ENCODE measurements at regions not wholly inside any gene's neighbourhood (a gene's known extent, or its start where the extent isn't known, plus 50 kb on each side); places are given as distances from the start of the nearest gene placed in this dataset.
A peak's percentile ranks its signal among the peaks of the same experiment; 100 is the strongest.

DNA sequence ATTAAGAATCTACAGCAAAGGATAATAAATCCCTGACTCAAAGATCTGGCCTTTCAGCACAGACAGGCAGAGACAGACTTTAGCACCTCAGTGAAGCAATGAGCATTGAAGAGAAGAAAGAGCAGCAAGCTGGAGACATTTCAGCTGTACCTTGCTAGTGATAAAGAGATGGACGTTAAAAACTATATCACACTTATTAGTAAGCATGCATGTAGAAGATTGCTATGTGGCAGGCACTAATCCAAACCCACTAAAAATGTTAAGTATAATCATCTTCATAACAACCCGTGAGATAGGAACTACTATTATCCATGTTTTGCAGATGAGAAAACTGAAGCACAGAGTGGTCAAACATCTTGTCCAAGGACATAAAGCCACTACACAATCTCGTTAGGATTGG, 1538.3 kb upstream of the FLRT2 start:
- DNase-seq = no peak

- DNase-seq = no peak
Measured at GRCh38 chr14:83992857-83993256, 1537.1 kb upstream of the FLRT2 start.

DNA sequence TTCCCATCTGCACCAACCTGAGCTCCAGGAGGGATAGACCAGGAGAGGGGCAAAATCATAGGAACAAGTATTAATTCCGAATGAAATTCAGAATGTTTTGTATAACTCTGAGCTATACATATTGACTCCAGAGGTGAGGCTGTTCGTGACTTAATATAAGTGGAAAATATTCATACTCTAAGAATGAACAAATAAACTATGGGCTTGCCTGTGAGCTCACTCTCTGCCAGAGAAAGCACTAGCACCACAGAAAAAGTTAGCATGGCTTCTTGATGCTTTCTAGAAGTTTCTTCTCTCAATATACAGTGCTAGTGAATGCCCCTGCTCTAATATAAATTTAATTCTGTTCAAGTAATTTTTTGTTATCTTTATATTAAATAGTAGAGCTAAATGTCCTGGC, 1536.4 kb upstream of the FLRT2 start:
- DNase-seq = no peak

GRCh38 chr14:83994020-83994419, 1535.9 kb upstream of the FLRT2 start:
- DNase-seq = no peak

GRCh38 chr14:84001023-84001422, 1528.9 kb upstream of the FLRT2 start:
- no peak for DNase-seq

GRCh38 chr14:84003346-84003745, 1526.6 kb upstream of the FLRT2 start:
- DNase-seq = no peak

- peak; percentile 11 for DNase-seq
Measured at GRCh38 chr14:84006643-84007155, 1523.2 kb upstream of the FLRT2 start.

DNA sequence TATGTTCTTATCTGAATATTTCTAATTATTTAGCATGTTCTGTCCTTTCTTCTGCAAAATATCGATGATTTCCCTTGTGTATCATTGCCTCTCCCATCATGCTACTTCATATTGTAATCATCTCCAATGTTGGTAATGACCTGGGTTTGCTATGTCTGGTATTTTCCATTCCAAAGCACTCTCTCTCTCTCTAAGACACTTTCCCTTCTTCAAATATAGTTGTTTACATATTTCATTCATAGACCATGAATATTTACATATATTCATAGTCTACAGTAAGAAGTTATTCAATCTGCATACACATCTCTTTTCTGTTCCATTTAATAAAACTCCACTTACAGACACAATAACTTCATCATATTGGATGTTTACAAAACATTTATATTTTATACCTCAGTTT, 1516.5 kb upstream of the FLRT2 start:
- DNase-seq = no peak

DNA sequence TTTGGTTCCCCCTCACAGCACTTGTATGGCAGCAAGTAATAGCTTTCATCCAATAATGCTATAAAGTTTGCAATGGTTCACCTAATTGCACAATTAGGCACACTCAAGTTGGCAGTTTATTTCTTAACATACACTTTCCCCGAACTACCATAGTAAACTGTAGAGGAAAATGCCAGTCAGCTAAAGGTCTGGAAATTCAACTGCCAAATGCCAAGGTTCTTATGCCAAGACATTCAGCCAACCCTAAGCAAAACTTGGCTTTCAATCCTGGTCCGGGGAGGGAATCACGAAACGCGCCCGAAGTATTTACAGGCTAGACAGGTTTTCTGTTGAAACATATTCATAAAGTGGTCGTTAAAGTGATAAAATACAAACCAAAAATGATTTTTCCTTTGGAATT, 1512.4 kb upstream of the FLRT2 start:
- no peak for DNase-seq

- no peak for DNase-seq
Measured at GRCh38 chr14:84021433-84021832, 1508.5 kb upstream of the FLRT2 start.

- no peak for DNase-seq
Measured at GRCh38 chr14:84024231-84024820, 1505.6 kb upstream of the FLRT2 start.

DNA sequence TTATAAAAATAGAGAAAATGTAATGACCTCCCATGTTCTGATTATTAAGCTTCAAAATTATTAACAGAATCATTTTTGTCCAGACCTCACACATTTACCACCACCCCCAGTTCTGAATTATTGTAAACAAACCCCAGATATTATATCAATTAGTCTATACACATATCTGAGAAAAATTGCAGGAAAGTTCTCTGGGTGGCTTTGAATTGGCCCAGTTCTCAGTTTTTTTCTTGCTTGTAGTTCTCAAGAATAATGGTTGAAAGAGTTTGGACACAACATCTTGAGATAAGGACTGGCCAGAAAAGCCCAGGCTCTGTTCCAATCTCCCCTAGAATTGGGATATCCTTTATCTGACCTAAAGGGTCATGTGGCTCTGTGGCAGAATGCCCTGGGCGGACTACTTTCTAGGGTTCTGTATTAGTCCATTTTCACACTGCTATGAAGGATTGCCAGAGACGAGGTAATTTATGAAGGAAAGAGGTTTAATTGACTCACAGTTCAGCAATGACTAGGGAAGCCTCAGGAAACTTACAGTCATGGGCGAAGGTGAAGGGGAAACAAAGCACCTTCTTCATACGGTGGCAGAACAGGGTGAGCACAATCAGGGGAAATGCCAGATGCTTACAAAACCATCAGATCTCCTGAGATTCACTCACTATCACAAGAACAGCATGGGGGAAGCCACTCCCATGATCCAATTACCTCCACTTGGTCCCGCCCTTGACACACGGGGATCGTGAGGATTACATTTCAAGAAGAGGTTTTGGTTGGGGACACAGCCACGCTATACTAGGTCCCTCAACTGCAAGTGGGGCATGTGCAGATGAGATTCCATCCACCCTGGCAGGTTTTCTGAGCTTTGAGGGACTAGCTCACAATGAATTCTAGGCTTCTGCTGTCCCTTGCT, 1504.6 kb upstream of the FLRT2 start:
- no peak for DNase-seq

- DNase-seq = no peak
Measured at GRCh38 chr14:84027351-84027750, 1502.6 kb upstream of the FLRT2 start.

GRCh38 chr14:84028080-84028604, 1501.8 kb upstream of the FLRT2 start:
- DNase-seq = no peak

DNA sequence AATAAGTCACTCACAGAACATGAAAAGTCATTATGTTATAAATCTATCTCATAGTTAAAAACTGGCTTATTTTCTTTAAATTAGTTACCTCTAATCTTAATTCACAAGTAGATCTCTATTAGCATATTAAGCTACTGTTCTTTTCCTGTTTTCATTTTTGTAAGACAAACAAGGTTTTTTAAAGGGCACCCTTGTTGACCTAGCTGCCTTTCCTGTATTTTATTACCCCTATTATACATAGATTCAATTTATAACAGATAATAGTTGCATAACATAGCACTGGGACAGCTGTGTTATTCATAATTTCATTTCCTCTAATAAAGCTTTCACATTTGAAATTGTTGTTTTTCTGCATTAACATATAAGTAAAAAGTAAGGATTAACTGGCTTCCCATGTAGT, 1500.7 kb upstream of the FLRT2 start:
- DNase-seq = no peak

- DNase-seq = no peak
Measured at GRCh38 chr14:84029720-84030119, 1500.2 kb upstream of the FLRT2 start.

DNA sequence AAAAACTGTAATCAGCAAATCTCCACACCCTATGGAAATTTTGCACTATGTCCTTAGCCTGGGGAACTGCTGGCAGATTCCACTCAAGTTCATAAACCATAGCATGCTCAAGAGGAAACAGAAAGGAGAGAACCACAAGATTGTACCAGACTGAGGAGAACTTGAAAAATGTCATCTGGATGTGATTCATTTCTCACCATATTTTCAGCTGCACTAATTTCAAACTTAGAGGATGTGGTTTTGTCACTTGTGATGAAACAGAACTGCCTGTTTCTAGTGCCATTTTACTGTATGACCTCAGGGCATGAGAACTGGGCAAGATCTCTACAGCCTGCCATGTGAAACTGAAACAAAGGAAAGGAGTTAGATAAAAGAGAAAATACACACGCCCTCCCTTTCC, 1493.1 kb upstream of the FLRT2 start:
- no peak for DNase-seq

DNA sequence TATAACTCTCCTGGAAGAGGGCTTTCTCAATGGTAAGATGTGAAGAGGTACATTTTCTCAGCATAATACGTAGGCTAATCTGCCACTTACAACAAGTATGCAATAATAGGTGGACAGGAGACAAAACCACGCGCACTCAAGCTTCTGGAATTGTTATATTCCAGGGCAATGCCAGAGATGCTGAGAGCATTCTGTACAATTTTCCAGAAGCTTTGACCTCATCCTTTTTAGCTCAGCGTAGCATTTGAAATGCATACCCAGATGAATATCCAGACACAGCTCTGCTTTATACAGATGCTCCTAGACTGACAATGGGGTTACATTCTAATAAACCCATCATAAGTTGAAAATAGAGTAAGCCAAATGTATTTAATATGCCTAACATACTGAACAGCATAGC, 1492.4 kb upstream of the FLRT2 start:
- no peak for DNase-seq

DNA sequence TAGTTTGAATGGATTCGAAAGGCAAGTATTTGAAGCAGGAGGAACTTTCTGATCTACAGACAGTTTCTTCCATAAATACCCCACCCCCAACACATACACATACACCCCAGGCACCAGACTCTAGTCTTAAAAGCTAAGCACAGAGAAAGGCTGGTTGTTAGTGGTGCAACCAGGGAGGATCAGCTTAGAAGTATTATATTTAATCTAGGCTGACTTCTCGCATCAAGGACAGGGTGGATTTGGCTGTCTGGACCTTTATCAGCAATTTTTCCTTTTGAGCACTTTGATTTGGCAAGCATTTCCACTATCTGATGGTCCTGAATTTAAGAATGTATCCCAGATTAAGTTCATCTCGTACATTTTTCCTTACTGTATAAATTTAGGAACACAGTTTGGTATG, 1489.8 kb upstream of the FLRT2 start:
- DNase-seq = no peak

DNA sequence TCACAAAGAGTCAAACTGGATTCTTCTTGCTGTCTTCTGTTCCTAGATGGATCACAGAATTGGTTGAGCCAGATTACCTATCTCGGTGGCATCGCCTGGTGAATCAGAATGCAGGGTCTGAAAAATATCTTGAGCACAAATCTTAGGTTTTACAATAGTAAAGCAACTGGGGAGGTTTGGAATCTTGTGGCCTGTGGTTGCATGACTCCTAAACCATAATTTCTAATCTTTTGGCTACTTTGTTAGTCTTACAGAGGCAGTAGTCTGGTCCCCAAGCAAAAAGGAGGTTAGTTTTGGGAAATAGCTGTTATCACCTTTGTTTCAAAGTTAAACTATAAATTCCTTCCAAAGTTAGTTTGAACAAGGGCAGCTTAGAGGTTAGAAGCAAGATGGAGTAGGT, 1488.5 kb upstream of the FLRT2 start:
- no peak for DNase-seq

DNA sequence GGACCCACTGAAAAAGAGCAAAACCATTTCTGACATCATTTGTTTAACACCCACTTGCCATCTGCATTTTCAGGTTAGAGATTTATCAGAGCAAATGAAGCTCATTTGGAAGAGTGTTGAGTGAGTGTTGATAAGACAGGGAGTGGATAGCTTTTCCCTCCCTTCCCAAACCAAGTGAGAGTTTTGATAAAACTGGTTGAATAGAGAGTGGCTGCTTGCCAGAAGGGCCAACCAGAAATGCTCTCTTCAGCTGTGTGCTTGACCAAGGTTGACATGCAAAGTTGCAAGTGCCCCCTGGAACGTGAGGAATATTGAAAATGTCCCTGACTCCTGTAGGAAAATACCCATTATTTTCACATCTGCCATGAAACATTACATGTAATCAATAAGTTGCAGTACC, 1487.0 kb upstream of the FLRT2 start:
- no peak for DNase-seq

DNA sequence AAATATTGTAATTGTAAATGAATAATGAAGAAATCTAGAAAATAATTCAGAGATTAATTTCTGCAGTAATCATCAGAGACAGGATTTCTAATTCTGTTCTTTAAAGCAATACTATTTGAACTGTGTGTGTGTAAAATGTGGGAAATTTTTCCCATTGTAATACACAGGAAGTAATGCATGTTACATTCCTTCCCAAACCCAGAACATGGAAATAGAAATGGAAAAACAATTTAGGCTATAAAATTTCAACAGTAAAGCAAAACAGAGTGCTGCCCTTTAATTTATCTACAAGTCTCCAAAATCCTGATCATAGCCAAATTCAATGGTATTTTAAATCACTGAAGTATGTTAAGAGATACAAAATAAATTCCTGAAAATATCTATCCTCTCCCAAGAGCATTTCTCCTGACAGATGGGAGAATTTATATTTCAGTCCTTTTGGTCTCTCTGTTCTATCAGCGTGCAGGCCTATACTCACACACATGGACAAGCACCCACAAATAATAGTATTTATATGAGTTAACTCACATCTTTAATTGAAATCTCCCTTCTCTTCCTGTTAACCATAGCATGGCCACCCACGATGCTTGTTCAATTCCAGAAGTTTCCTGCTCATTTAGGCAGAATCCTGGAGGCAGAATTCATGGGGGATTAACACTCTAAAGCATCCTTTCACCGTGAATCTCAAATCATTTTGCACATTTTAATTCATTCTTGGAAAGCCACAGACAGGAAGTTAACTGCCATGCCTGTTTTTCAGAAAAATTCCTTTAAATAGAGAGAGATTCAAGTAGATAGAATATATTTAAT, 1465.4 kb upstream of the FLRT2 start:
- DNase-seq = no peak

DNA sequence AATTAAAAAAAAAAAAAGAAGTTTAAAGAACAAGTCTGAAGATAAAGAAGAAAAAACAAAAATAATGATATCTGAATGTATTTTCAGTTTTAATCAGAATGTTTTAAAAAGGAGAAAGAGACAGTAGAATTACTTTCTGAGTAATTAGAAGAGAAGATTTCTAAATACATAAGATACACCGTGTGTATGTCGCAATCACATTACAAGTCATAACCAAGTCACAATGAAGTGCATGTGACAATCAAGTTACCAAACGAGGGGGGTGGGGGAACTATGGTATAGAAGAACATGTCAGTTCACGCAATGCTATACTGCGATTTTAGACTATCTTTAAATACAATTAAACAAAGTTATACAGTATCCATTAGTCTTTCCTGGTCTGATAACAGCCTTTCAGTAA, 1464.1 kb upstream of the FLRT2 start:
- no peak for DNase-seq

Measured in NCI-H1436 (cell line).